D721Med (cell line): ENCODE measurements at regions not wholly inside any gene's neighbourhood (a gene's known extent, or its start where the extent isn't known, plus 50 kb on each side); places are given as distances from the start of the nearest gene placed in this dataset.

ENCODE experiments used
- DNase-seq: peaks from one replicate; pipeline ENCODE4 v3.0.0; 2011; ENCODE audit warnings: low spot score; ENCODE audit not compliant: insufficient read length
- FAIRE-seq: peaks from 2 replicates; lab custom pipeline; 2011; peaks lifted over from hg19 to GRCh38; lab: Jason Lieb, UNC
- TF ChIP-seq, protein P1 (sequence below): IDR thresholded peaks from 2 replicates; pipeline ENCODE4 v1.5.1; 2012; ENCODE audit warnings: mild to moderate bottlenecking, control low read depth; ENCODE audit not compliant: insufficient read depth; ENCODE audit errors: missing control alignments

DNA sequence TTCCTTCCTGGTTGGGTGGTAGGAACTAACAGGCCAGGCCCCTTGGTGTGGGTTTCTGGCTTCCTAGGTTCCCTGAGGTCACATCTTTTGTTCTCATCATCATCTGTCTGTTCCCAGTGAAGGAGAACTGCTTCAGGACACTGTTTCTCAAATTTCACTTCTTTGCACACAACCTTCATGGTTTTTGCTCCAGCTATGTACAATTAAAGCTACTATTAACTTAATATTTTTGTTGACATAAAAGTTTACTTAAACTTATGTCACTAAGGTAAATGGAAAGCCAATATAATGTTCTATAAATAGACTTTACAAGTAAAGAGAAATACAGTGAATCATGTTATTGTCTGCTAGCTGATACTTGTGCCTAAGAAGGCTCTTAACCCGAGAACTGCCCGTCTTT is 120.7 kb upstream of the KCNG1 start:
- DNase-seq, result no peak
- no peak for FAIRE-seq
- TF ChIP-seq, protein P1, sequence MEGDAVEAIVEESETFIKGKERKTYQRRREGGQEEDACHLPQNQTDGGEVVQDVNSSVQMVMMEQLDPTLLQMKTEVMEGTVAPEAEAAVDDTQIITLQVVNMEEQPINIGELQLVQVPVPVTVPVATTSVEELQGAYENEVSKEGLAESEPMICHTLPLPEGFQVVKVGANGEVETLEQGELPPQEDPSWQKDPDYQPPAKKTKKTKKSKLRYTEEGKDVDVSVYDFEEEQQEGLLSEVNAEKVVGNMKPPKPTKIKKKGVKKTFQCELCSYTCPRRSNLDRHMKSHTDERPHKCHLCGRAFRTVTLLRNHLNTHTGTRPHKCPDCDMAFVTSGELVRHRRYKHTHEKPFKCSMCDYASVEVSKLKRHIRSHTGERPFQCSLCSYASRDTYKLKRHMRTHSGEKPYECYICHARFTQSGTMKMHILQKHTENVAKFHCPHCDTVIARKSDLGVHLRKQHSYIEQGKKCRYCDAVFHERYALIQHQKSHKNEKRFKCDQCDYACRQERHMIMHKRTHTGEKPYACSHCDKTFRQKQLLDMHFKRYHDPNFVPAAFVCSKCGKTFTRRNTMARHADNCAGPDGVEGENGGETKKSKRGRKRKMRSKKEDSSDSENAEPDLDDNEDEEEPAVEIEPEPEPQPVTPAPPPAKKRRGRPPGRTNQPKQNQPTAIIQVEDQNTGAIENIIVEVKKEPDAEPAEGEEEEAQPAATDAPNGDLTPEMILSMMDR, result no peak

DNA sequence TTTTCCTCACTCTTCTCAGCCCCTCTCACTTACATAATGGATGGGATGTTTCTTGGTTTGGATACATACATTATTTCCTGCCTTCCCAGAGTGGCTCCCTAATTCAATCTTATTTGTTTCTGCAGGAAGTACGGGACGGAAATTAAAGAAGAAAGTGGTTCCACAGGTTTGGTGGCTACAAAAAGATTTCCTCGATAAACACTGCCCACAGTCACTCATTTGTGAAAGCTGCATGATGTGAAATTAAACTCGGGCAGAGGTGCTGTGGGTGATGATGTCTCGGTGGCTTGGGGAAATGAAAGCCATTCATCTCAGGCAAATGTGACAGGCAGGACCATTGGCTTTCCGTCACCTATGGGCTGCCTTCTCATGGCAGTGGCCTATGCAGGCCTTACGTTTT is 119.5 kb upstream of the KCNG1 start:
- TF ChIP-seq, protein P1, result no peak
- FAIRE-seq, result no peak

DNA sequence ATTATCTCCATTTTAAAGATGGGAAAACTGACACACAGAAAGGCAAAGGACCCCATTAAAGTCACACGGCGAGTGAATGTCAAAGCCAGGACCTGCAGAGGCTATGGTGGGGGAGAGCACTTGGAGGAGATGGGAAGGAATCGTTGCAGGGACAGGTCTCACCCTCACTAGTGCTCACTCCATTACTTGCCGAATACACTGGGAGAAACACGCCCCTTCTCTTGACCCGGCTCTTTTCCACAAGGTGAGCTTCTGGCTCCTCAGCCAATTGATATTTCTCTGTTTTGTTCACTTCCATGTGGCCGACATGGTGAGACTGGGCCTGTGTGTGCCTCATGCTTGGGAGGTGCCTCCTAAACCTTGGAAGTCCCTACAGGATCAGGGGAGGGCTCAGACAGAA is 117.8 kb upstream of the KCNG1 start:
- no peak for FAIRE-seq
- TF ChIP-seq, protein P1, result no peak
- no peak for DNase-seq

More for the DNA sequence above, 119.5 kb upstream of the KCNG1 start:
- no peak for DNase-seq

DNA sequence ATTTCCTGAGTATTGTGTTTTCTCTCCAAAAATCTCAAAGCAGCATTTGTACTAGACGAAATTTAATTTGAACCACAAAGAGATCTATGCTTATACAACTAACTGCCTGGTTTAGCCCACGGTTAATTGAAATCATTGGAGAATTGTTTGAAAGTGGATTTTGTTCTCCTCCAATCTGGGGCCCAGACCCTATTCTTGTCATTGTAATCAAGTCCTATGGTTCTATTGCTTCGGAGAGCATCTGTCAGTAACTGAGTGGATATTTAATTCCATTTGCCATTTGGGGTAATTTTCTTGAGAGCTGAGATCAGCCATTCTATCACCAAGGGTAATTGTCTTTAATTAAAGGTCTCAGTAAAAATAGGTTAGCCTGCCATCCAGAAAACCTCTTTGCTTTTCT is 117.0 kb upstream of the KCNG1 start:
- FAIRE-seq, result no peak
- TF ChIP-seq, protein P1, result no peak
- DNase-seq, result no peak

DNA sequence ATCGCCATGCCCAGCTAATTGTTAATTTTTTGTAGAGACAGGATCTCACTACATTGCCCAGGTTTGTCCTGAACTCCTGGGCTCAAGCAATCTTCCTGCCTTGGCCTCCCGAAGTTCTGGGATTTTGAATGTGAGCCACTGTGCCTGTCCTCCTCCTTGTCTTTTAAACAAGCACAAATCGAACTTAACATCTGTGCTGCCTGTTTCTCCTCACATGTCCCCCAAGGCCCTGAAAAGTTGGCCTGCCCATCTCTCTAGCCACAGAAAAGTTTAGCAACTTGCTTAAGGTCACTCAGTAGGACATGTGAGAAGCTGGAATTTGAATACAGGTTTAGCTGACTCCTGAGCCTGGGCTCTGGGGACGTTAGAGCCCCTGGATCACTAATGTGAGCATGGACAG is 115.7 kb upstream of the KCNG1 start:
- TF ChIP-seq, protein P1, result no peak
- FAIRE-seq, result no peak
- DNase-seq, result no peak

DNA sequence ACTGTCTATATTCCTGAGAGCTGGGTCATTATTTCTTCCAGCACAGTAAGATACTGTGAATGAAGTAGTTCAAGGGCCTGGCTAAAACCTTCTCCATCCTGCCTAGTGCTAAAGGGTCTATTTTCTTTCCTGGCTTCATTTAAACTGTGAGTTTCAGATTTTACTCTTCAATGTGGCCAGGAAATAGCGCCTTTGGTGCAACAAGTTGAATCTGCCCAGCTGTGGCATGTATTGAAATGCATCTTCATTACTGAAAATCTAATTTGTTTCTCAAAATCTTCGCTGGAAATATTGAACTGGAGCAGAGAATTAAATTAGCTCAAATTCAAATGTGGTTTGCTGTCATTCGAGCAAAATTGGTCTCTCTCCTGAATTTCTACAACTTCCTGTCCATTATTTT is 114.6 kb upstream of the KCNG1 start:
- DNase-seq (no peak), FAIRE-seq (no peak)
- TF ChIP-seq, protein P1, result no peak

DNA sequence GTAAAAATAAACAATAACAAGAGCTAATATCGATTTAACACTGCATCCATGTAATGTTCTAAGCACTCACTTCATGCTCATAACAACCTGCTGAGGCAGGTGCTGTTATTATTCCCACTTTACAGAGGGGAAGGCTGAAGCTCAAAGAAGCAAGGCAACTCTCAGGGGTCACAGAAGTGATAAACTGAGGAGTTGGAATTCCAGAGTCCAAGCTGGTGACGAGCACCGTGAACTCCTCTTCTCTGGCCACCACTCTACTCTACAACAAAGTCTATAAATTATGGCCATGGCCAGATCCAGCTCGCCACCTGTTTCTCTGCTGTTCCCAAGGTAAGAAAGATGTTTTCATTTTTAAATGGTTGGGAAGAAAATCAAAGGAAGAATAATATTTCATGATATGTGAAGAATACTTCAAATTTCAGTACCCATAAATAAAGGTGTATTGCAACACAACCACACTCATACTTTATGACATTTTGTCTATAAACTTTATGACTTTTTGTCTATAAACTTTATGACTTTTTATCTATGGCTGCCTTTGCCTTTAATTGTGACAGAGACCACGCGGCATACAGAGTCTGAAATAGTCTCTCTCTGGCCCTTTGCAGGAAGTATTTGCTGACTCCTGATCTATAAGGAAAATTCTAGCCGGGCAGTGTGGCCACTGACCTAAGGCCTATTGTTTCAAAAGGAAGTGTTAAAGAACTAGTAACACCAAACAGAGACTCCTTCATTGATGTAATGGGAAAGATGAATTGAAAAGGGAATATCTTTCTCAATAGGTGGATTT is 113.2 kb upstream of the KCNG1 start:
- FAIRE-seq (no peak), DNase-seq (no peak)
- TF ChIP-seq, protein P1, result no peak
